Fibroblast of gingiva (primary cell): ENCODE measurements at regions not wholly inside any gene's neighbourhood (a gene's known extent, or its start where the extent isn't known, plus 50 kb on each side); places are given as distances from the start of the nearest gene placed in this dataset.

Source experiments
- DNase-seq: peaks from one replicate; pipeline ENCODE4 v3.0.0-alpha.2; 2011; ENCODE audit warnings: low read depth

- no peak for DNase-seq
Observed at GRCh38 chr9:108345826-108346225, 510.0 kb downstream of the ACTL7B start.

- DNase-seq = peak; percentile 6
Observed at GRCh38 chr9:108339251-108339650, 516.5 kb downstream of the ACTL7B start.

- DNase-seq = no peak
Observed at GRCh38 chr9:108336575-108336974, 519.2 kb downstream of the ACTL7B start.

- DNase-seq = no peak
Observed at GRCh38 chr9:108333530-108333983, 522.2 kb downstream of the ACTL7B start.

GRCh38 chr9:108331596-108331995 lies 524.2 kb downstream of the ACTL7B start:
- no peak for DNase-seq

- no peak for DNase-seq
Observed at GRCh38 chr9:108325406-108325805, 530.4 kb downstream of the ACTL7B start.

- DNase-seq = no peak
Observed at GRCh38 chr9:108323615-108324014, 532.2 kb downstream of the ACTL7B start.

- DNase-seq = peak; percentile 21
Observed at GRCh38 chr9:108322326-108323098, 533.3 kb downstream of the ACTL7B start.

GRCh38 chr9:108316630-108317029 lies 539.2 kb downstream of the ACTL7B start:
- no peak for DNase-seq

GRCh38 chr9:108316066-108316465 lies 539.7 kb downstream of the ACTL7B start:
- peak; percentile 27 for DNase-seq

GRCh38 chr9:108311745-108312144 lies 544.0 kb downstream of the ACTL7B start:
- DNase-seq = no peak

- DNase-seq = no peak
Observed at GRCh38 chr9:108310202-108310601, 545.6 kb downstream of the ACTL7B start.

GRCh38 chr9:108300306-108301287 lies 555.2 kb downstream of the ACTL7B start:
- DNase-seq = no peak

- peak; percentile 99 for DNase-seq
Observed at GRCh38 chr9:108297073-108297472, 558.7 kb downstream of the ACTL7B start.

GRCh38 chr9:108296056-108296455 lies 559.7 kb downstream of the ACTL7B start:
- peak; percentile 68 for DNase-seq

GRCh38 chr9:108291586-108291932 lies 564.2 kb downstream of the ACTL7B start:
- no peak for DNase-seq

GRCh38 chr9:108290839-108291585 lies 564.8 kb downstream of the ACTL7B start:
- DNase-seq = peak; percentile 93

GRCh38 chr9:108286638-108287206 lies 569.1 kb downstream of the ACTL7B start:
- no peak for DNase-seq

- DNase-seq = no peak
Observed at GRCh38 chr9:108283696-108284095, 572.1 kb downstream of the ACTL7B start.

- no peak for DNase-seq
Observed at GRCh38 chr9:108282872-108283271, 572.9 kb downstream of the ACTL7B start.

GRCh38 chr9:108281696-108282095 lies 574.1 kb downstream of the ACTL7B start:
- DNase-seq = no peak

- no peak for DNase-seq
Observed at GRCh38 chr9:108278341-108278740, 577.4 kb downstream of the ACTL7B start.
